DOHH2 (cell line): ENCODE measurements at regions not wholly inside any gene's neighbourhood (a gene's known extent, or its start where the extent isn't known, plus 50 kb on each side); places are given as distances from the start of the nearest gene placed in this dataset.

Experiments
- H3F3A ChIP-seq: fragments of 200-600 bp; sonication (generic), shearing (Covaris generic); 2 replicates; pipeline ENCODE4 v1.6.0; 2016; ENCODE audit warnings: antibody characterized with exemption, mild to moderate bottlenecking; ENCODE audit not compliant: control insufficient read depth, insufficient read depth
- H3K27ac ChIP-seq: fragments of 200-600 bp; sonication (generic); 2 replicates; pipeline ENCODE4 v1.5.1; 2014; ENCODE audit warnings: low read depth, mild to moderate bottlenecking, low read length, moderate library complexity
- H3K27me3 ChIP-seq: fragments of 200-600 bp; sonication (generic); 2 replicates; pipeline ENCODE4 v1.6.1; 2014; ENCODE audit warnings: mild to moderate bottlenecking, low read length, mixed read lengths; ENCODE audit not compliant: control insufficient read depth
- H3K36me3 ChIP-seq: fragments of 200-600 bp; sonication (generic); 2 replicates; pipeline ENCODE4 v1.6.1; 2014; ENCODE audit warnings: mild to moderate bottlenecking, low read length, moderate library complexity, mixed read lengths; ENCODE audit not compliant: control insufficient read depth
- H3K4me1 ChIP-seq: fragments of 200-600 bp; sonication (generic); 2 replicates; pipeline ENCODE4 v1.6.1; 2014; ENCODE audit warnings: mild to moderate bottlenecking, low read length, mixed read lengths; ENCODE audit not compliant: control insufficient read depth
- H3K4me2 ChIP-seq: fragments of 200-600 bp; sonication (generic); 2 replicates; pipeline ENCODE4 v1.6.0; 2014; ENCODE audit warnings: mild to moderate bottlenecking, low read length, moderate library complexity
- H3K4me3 ChIP-seq: fragments of 200-600 bp; sonication (generic); 2 replicates; pipeline ENCODE4 v1.5.1; 2014; ENCODE audit warnings: mild to moderate bottlenecking, low read length, mixed read lengths
- H3K79me2 ChIP-seq: fragments of 200-600 bp; sonication (generic); 2 replicates; pipeline ENCODE4 v1.6.1; 2014; ENCODE audit warnings: mild to moderate bottlenecking, low read length, mixed read lengths; ENCODE audit not compliant: control insufficient read depth
- H3K9me2 ChIP-seq: fragments of 200-600 bp; sonication (generic); replicated peaks from 2 replicates; pipeline ENCODE4 v1.6.1; 2014; ENCODE audit warnings: mild to moderate bottlenecking, low read length, mixed read lengths; ENCODE audit not compliant: control insufficient read depth
- H3K9me3 ChIP-seq: fragments of 200-600 bp; sonication (generic); 2 replicates; pipeline ENCODE4 v1.6.1; 2014; ENCODE audit warnings: antibody characterized with exemption, low read length, mixed read lengths; ENCODE audit not compliant: control insufficient read depth, insufficient read depth
- H4K20me1 ChIP-seq: fragments of 200-600 bp; sonication (generic); 2 replicates; pipeline ENCODE4 v1.6.0; 2014; ENCODE audit warnings: low read depth, mild to moderate bottlenecking, antibody characterized with exemption, low read length, moderate library complexity; ENCODE audit not compliant: control insufficient read depth, insufficient read depth
- CTCF ChIP-seq: fragments of 200-600 bp; sonication (generic); IDR thresholded peaks from one replicate; pipeline ENCODE4 v1.5.1; 2014; ENCODE audit warnings: antibody characterized with exemption, mild to moderate bottlenecking, low read depth, low read length; ENCODE audit not compliant: poor library complexity, severe bottlenecking
- EZH2phosphoT487 ChIP-seq: fragments of 200-600 bp; sonication (generic); IDR thresholded peaks from 2 replicates; pipeline ENCODE4 v1.6.1; 2017; ENCODE audit warnings: borderline replicate concordance, mild to moderate bottlenecking, antibody characterized with exemption, low read length, moderate library complexity, mixed read lengths

GRCh38 chr6:158911746-158912480 lies 88.1 kb downstream of the RSPH3 start:
- TF ChIP-seq EZH2phosphoT487 (no peak), CTCF (no peak)
- no peaks in the 10 kb centered on the region for H3K9me2 ChIP-seq
- no peaks in the 10 kb centered on the region for H3K27me3 ChIP-seq
- H3K4me2 ChIP-seq = peak overlapping the region; percentile 99
- H3K79me2 ChIP-seq = no peaks in the 10 kb centered on the region; the same call in 1 of the 2 replicates
- peaks cover 4% of the 10 kb centered on the region; the same call in 1 of the 2 replicates for H3K36me3 ChIP-seq
- H3K4me1 ChIP-seq = peaks cover 59% of the 10 kb centered on the region
- H3K27ac ChIP-seq = peak overlapping the region; percentile 98
- no peaks in the 10 kb centered on the region for H4K20me1 ChIP-seq
- H3K9me3 ChIP-seq = peaks cover 5% of the 10 kb centered on the region; the same call in 1 of the 2 replicates
- peaks cover 20% of the 10 kb centered on the region for H3F3A ChIP-seq
- peak overlapping the region; percentile 76 for H3K4me3 ChIP-seq

GRCh38 chr6:158910484-158911440 lies 89.2 kb downstream of the RSPH3 start:
- Histone ChIP-seq H3K36me3 (peaks cover 4% of the 10 kb centered on the region; the same call in 1 of the 2 replicates), H3K4me1 (peaks cover 55% of the 10 kb centered on the region), H3K79me2 (no peaks in the 10 kb centered on the region; the same call in 1 of the 2 replicates), H3F3A (peaks cover 18% of the 10 kb centered on the region), H3K4me3 (peak overlapping the region; percentile 76), H3K27me3 (no peaks in the 10 kb centered on the region), H3K9me3 (peaks cover 12% of the 10 kb centered on the region; the same call in 1 of the 2 replicates), H3K4me2 (peak overlapping the region; percentile 99), H4K20me1 (no peaks in the 10 kb centered on the region), H3K9me2 (no peaks in the 10 kb centered on the region), H3K27ac (peak overlapping the region; percentile 98)
- TF ChIP-seq CTCF = peak; percentile 45
- TF ChIP-seq EZH2phosphoT487 = no peak

GRCh38 chr6:158909938-158910337 lies 90.1 kb downstream of the RSPH3 start:
- H3K9me2 ChIP-seq = no peaks in the 10 kb centered on the region
- no peaks in the 10 kb centered on the region; the same call in 1 of the 2 replicates for H3K79me2 ChIP-seq
- no peaks in the 10 kb centered on the region for H3K27me3 ChIP-seq
- peaks cover 47% of the 10 kb centered on the region for H3K4me1 ChIP-seq
- peaks cover 20% of the 10 kb centered on the region for H3K9me3 ChIP-seq
- no peaks in the 10 kb centered on the region for H4K20me1 ChIP-seq
- TF ChIP-seq EZH2phosphoT487 = no peak
- no peak for TF ChIP-seq CTCF
- H3K4me3 ChIP-seq = peak overlapping the region; percentile 76
- H3K4me2 ChIP-seq = peak overlapping the region; percentile 99
- peaks cover 4% of the 10 kb centered on the region; the same call in 1 of the 2 replicates for H3K36me3 ChIP-seq
- peak overlapping the region; percentile 98 for H3K27ac ChIP-seq
- peaks cover 18% of the 10 kb centered on the region for H3F3A ChIP-seq
